Esophagus muscularis mucosa (tissue), 3 donors: ENCODE measurements at regions not wholly inside any gene's neighbourhood (a gene's known extent, or its start where the extent isn't known, plus 50 kb on each side); places are given as distances from the start of the nearest gene placed in this dataset.

Source experiments
- CTCF ChIP-seq, 3 experiments: fragments of 200-600 bp in 2 of 3; fragments of 450-650 bp in 1 of 3; sonication (generic) in 2 of 3; IDR thresholded peaks; one replicate each; pipeline ENCODE4 v1.5.1; 2017 to 2019; ENCODE audit warnings: antibody characterized with exemption in 3 of 3, mild to moderate bottlenecking in 2 of 3, moderate library complexity in 1 of 3
- POLR2A ChIP-seq: fragments of 450-650 bp; IDR thresholded peaks from one replicate; pipeline ENCODE4 v1.6.1; 2017; ENCODE audit warnings: antibody characterized with exemption, moderate library complexity, mild to moderate bottlenecking, low read depth

- TF ChIP-seq CTCF (IDR thresholded peaks at IDR 0.05) (no peak), POLR2A (no peak)
These were observed 177.3 kb downstream of the SATB1 start for GRCh38 chr3:18247776-18248310.
